A673 (cell line): ENCODE measurements at regions not wholly inside any gene's neighbourhood (a gene's known extent, or its start where the extent isn't known, plus 50 kb on each side); places are given as distances from the start of the nearest gene placed in this dataset.

ENCODE experiments used
- BruUV-seq: library from RNA; stranded (reverse); fragments of 400-500 nt; replicated peaks from 2 replicates; lab custom pipeline; 2021; lab: Mats Ljungman, UMichigan
- CTCF ChIA-PET: fragments of 300-600 bp; sonication (Branson Sonifier 250); formaldehyde crosslinking; loops from one replicate; lab custom pipeline; 2022; ENCODE audit warnings: antibody characterized with exemption; lab: Charles Lee
- POLR2A ChIA-PET: fragments of 300-600 bp; sonication (Branson Sonifier 250); formaldehyde crosslinking; loops from one replicate; lab custom pipeline; 2022; ENCODE audit warnings: antibody characterized with exemption; ENCODE audit not compliant: low non-redundant PET; lab: Charles Lee
- DNase-seq: peaks from one replicate; pipeline ENCODE4 v3.0.0-alpha.2; 2015; ENCODE audit warnings: low spot score
- H3K27ac ChIP-seq: fragments of 200-600 bp; sonication (generic); 2 replicates; pipeline ENCODE4 v1.5.1; 2016; ENCODE audit warnings: mixed run types, low read depth, mild to moderate bottlenecking, mixed read lengths, antibody characterized with exemption, low read length; ENCODE audit not compliant: poor library complexity, severe bottlenecking
- H3K27me3 ChIP-seq: fragments of 200-600 bp; sonication (generic); replicated peaks from 2 replicates; pipeline ENCODE4 v1.6.1; 2017; ENCODE audit warnings: mixed run types, low read depth, mild to moderate bottlenecking, mixed read lengths, antibody characterized with exemption, low read length; ENCODE audit not compliant: insufficient read depth, poor library complexity
- H3K36me3 ChIP-seq: fragments of 200-600 bp; sonication (generic); 2 replicates; pipeline ENCODE4 v1.6.1; 2016; ENCODE audit warnings: mixed run types, mild to moderate bottlenecking, mixed read lengths, antibody characterized with exemption, low read length; ENCODE audit not compliant: insufficient read depth, poor library complexity, severe bottlenecking
- H3K4me1 ChIP-seq: fragments of 200-600 bp; sonication (generic); 2 replicates; pipeline ENCODE4 v1.6.1; 2017; ENCODE audit warnings: mixed run types, mild to moderate bottlenecking, mixed read lengths, antibody characterized with exemption, low read length; ENCODE audit not compliant: insufficient read depth, poor library complexity, severe bottlenecking
- H3K4me3 ChIP-seq: fragments of 200-600 bp; sonication (generic); 2 replicates; pipeline ENCODE4 v1.5.1; 2016; ENCODE audit warnings: low read depth, mixed run types, mild to moderate bottlenecking, mixed read lengths, low read length; ENCODE audit not compliant: poor library complexity, severe bottlenecking
- H3K9me3 ChIP-seq: fragments of 200-600 bp; sonication (generic); 2 replicates; pipeline ENCODE4 v1.6.1; 2016; ENCODE audit warnings: mixed run types, low read depth, mild to moderate bottlenecking, mixed read lengths, antibody characterized with exemption, low read length; ENCODE audit not compliant: poor library complexity, severe bottlenecking
- EZH2 ChIP-seq: fragments of 200-600 bp; sonication (generic); IDR thresholded peaks from 2 replicates; pipeline ENCODE4 v1.6.1; 2017; ENCODE audit warnings: borderline replicate concordance, low read depth, mild to moderate bottlenecking, mixed read lengths, antibody characterized with exemption, low read length; ENCODE audit not compliant: poor library complexity, severe bottlenecking
- intact Hi-C: fragments of 100-400 bp; cut with micrococcal nuclease; formaldehyde crosslinking; loops from one replicate; pipeline ENCODE4 v1.10.0; 2022; ENCODE audit not compliant: unreplicated experiment
- TF ChIP-seq, protein P1 (sequence below): fragments of 300-800, 200-600 bp; sonication (generic); conservative IDR thresholded peaks from 2 replicates; pipeline ENCODE4 v1.5.1; 2017; ENCODE audit warnings: low read depth, mild to moderate bottlenecking, antibody characterized with exemption, low read length, moderate library complexity, mixed read lengths

DNA sequence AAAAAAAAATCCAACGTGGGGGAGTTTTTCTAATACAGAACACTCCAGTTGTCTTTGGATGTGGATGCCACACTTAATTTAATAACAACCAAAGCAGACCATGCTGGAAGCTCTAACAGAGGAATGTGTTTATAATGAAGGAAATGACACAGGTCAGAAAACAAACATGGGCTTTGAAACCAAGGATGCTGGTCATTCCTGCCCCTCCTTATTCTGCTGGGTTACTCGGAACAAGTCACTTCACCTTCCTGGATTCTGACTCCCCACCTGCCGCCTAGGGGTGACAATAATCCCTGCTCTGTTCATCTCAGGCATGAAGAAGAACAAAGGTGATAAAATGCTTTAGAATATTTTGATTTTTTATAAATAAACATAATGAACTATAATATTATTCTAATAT lies 240.9 kb upstream of the ADAMTS9 start:
- no peak for DNase-seq
- H3K4me3 ChIP-seq, result no peak overlapping the region
- no peaks in the 10 kb centered on the region for H3K9me3 ChIP-seq
- no peaks in the 10 kb centered on the region for H3K4me1 ChIP-seq
- POLR2A ChIA-PET, result no interaction called here
- no peaks in the 10 kb centered on the region for H3K36me3 ChIP-seq
- TF ChIP-seq, protein P1, sequence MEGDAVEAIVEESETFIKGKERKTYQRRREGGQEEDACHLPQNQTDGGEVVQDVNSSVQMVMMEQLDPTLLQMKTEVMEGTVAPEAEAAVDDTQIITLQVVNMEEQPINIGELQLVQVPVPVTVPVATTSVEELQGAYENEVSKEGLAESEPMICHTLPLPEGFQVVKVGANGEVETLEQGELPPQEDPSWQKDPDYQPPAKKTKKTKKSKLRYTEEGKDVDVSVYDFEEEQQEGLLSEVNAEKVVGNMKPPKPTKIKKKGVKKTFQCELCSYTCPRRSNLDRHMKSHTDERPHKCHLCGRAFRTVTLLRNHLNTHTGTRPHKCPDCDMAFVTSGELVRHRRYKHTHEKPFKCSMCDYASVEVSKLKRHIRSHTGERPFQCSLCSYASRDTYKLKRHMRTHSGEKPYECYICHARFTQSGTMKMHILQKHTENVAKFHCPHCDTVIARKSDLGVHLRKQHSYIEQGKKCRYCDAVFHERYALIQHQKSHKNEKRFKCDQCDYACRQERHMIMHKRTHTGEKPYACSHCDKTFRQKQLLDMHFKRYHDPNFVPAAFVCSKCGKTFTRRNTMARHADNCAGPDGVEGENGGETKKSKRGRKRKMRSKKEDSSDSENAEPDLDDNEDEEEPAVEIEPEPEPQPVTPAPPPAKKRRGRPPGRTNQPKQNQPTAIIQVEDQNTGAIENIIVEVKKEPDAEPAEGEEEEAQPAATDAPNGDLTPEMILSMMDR, result no peak
- no peak for TF ChIP-seq EZH2
- CTCF ChIA-PET, result no interaction called here
- no peaks in the 10 kb centered on the region for H3K27me3 ChIP-seq
- BruUV-seq, result no TSS peak
- intact Hi-C loops, result no loop called here
- H3K27ac ChIP-seq, result no peak overlapping the region

DNA sequence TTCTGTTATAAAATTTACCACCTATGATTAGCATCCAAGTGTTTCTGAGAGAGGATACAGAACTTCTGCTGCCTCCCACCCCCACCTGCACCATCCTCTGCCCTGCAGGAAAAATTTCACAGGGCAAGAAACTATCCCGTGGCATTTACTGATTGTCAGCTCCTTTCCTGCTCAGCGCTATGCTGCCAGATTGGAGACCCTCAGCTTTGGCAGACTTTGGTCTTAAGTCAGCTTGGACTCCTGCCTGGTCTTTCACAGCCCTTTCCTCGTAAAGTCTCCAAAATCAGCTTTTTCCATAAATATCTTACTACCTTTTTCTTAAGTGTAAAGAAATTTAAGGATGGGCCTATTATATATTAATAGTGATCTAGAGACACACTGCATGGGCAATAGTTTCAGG lies 239.9 kb upstream of the ADAMTS9 start:
- no peaks in the 10 kb centered on the region for H3K27me3 ChIP-seq
- DNase-seq, result no peak
- intact Hi-C loops, result no loop called here
- BruUV-seq, result no TSS peak
- H3K4me3 ChIP-seq, result no peak overlapping the region
- H3K9me3 ChIP-seq, result no peaks in the 10 kb centered on the region
- TF ChIP-seq EZH2, result no peak
- TF ChIP-seq, protein P1, result no peak
- no peaks in the 10 kb centered on the region for H3K36me3 ChIP-seq
- ChIA-PET POLR2A (no interaction called here), CTCF (no interaction called here)
- H3K4me1 ChIP-seq, result no peaks in the 10 kb centered on the region
- no peak overlapping the region for H3K27ac ChIP-seq

DNA sequence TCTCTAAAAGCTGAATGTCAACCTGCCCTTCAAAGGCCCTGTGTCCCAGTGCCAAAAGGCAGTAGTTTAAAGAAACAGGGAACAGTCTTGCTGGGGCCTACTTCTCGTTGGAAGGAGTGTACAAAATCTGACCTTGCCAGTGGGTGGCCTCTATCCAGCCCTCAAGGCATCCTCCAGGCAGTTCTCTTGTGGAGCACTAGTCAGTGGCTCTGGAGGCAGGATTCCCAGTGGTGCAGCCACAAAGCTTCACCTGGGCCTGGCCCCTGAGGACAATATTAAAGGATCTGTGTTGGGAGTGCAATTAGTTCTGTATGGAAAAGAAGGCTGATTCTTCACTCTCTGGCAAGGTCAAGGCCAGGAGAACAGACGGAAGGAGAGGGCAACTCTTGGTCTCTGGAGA lies 237.8 kb upstream of the ADAMTS9 start:
- no peaks in the 10 kb centered on the region for H3K4me1 ChIP-seq
- no peak for DNase-seq
- TF ChIP-seq, protein P1, result no peak
- no peak for TF ChIP-seq EZH2
- no TSS peak for BruUV-seq
- H3K27me3 ChIP-seq, result no peaks in the 10 kb centered on the region
- no peaks in the 10 kb centered on the region for H3K9me3 ChIP-seq
- no peaks in the 10 kb centered on the region for H3K36me3 ChIP-seq
- ChIA-PET CTCF (no interaction called here), POLR2A (no interaction called here)
- intact Hi-C loops, result no loop called here
- H3K27ac ChIP-seq, result no peak overlapping the region
- no peak overlapping the region for H3K4me3 ChIP-seq
